Natural killer cell (primary cell): ENCODE measurements at regions not wholly inside any gene's neighbourhood (a gene's known extent, or its start where the extent isn't known, plus 50 kb on each side); places are given as distances from the start of the nearest gene placed in this dataset.

Experiments used
- ATAC-seq, 3 donors: fragments of 150-1000 bp in 2 of 3; fragments of 200-7000 bp in 1 of 3; cut with Tn5 transposase; 1 replicate in 1 of 3; 2 replicates in 2 of 3; pipeline ENCODE4 v1.10.0; 2021; ENCODE audit warnings: mild to moderate bottlenecking in 2 of 3, moderate library complexity in 2 of 3
- DNase-seq, 2 donors: peaks; one replicate each; pipeline versions ENCODE4 v3.0.0 to v3.0.0-alpha.2; 2013 to 2021; ENCODE audit warnings: mixed read lengths in 1 of 2
- H3K27ac ChIP-seq: one replicate; pipeline ENCODE4 v1.5.1; 2013; ENCODE audit warnings: mild to moderate bottlenecking, low read length
- H3K27me3 ChIP-seq: one replicate; pipeline ENCODE4 v1.6.1; 2013; ENCODE audit warnings: low read length; ENCODE audit not compliant: control insufficient read depth, insufficient read depth
- H3K36me3 ChIP-seq: one replicate; pipeline ENCODE4 v1.6.1; 2013; ENCODE audit warnings: low read length; ENCODE audit not compliant: control insufficient read depth, insufficient read depth
- H3K4me1 ChIP-seq: one replicate; pipeline ENCODE4 v1.6.1; 2013; ENCODE audit warnings: low read length; ENCODE audit not compliant: control insufficient read depth, insufficient read depth
- H3K4me3 ChIP-seq: one replicate; pipeline ENCODE4 v1.5.1; 2013; ENCODE audit warnings: low read length
- H3K9me3 ChIP-seq: one replicate; pipeline ENCODE4 v1.6.1; 2013; ENCODE audit warnings: low read length; ENCODE audit not compliant: control insufficient read depth, insufficient read depth
- H3K27ac Mint-ChIP-seq, 2 donors: one replicate each; pipeline ENCODE4 v1.8.0; 2022; ENCODE audit warnings: mild to moderate bottlenecking in 2 of 2, mixed read lengths in 2 of 2, moderate library complexity in 1 of 2
- H3K27me3 Mint-ChIP-seq, 2 donors: one replicate each; pipeline ENCODE4 v1.8.0; 2022; ENCODE audit warnings: low read depth in 2 of 2, mixed read lengths in 2 of 2
- H3K36me3 Mint-ChIP-seq: one replicate; pipeline ENCODE4 v1.8.0; 2022; ENCODE audit warnings: mixed read lengths
- H3K4me1 Mint-ChIP-seq, 2 donors: one replicate each; pipeline ENCODE4 v1.8.0; 2022; ENCODE audit warnings: mixed read lengths in 2 of 2
- H3K4me3 Mint-ChIP-seq: one replicate; pipeline ENCODE4 v1.8.0; 2022; ENCODE audit warnings: mild to moderate bottlenecking, moderate library complexity, mixed read lengths
- H3K9me3 Mint-ChIP-seq, 2 donors: one replicate each; pipeline ENCODE4 v1.8.0; 2022; ENCODE audit warnings: mixed read lengths in 2 of 2
- WGBS: methylation state at CpG from one replicate; pipeline ENCODE4 v1.1.7; 2013; ENCODE audit warnings: missing lambda C conversion rate; ENCODE audit not compliant: insufficient coverage; 5-methylcytosine and 5-hydroxymethylcytosine counted together
- intact Hi-C: fragments of 100-400 bp; cut with micrococcal nuclease; formaldehyde crosslinking; loops from one replicate; pipeline ENCODE4 v1.14.2; 2022
- TF ChIP-seq, protein P1 (sequence below): fragments of 200-600 bp; IDR thresholded peaks from one replicate; pipeline ENCODE4 v1.8.0; 2022; ENCODE audit warnings: antibody characterized with exemption

DNA sequence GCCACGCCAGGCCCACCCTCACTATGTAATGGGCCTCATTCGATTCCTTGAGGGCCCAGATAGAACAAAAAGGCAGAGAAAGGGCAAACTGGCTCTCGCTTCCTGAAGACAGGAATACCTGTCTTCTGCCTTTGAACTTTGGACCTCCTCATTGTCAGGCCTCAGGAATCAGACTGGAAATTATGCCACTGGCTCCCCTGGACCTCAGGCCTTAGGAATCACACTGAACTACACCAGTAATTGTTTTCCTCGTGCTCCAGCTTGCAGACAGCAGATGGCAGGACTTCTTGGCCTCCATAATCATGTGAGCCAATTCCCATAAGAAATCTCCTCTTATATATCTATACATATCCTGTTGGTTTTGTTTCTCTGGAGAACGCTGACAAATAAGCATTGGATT, 258.6 kb upstream of the KCNG1 start:
- 87% methylated on average over 5 of the region's 5 CpGs for WGBS
- no peaks in the 10 kb centered on the region for H3K36me3 ChIP-seq
- H3K9me3 ChIP-seq, result no peaks in the 10 kb centered on the region
- Mint-ChIP-seq H3K27me3 (peaks cover 24% of the 10 kb centered on the region in 2 donors), H3K27ac (no peak overlapping the region), H3K4me1 (no peaks in the 10 kb centered on the region), H3K4me3 (no peak overlapping the region), H3K9me3 (no peaks in the 10 kb centered on the region), H3K36me3 (no peaks in the 10 kb centered on the region)
- intact Hi-C loops, result no loop called here
- no peak overlapping the region for H3K27ac ChIP-seq
- TF ChIP-seq, protein P1, sequence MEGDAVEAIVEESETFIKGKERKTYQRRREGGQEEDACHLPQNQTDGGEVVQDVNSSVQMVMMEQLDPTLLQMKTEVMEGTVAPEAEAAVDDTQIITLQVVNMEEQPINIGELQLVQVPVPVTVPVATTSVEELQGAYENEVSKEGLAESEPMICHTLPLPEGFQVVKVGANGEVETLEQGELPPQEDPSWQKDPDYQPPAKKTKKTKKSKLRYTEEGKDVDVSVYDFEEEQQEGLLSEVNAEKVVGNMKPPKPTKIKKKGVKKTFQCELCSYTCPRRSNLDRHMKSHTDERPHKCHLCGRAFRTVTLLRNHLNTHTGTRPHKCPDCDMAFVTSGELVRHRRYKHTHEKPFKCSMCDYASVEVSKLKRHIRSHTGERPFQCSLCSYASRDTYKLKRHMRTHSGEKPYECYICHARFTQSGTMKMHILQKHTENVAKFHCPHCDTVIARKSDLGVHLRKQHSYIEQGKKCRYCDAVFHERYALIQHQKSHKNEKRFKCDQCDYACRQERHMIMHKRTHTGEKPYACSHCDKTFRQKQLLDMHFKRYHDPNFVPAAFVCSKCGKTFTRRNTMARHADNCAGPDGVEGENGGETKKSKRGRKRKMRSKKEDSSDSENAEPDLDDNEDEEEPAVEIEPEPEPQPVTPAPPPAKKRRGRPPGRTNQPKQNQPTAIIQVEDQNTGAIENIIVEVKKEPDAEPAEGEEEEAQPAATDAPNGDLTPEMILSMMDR, result no peak
- no peaks in the 10 kb centered on the region for H3K27me3 ChIP-seq
- ATAC-seq (no peak), DNase-seq (no peak)
- no peaks in the 10 kb centered on the region for H3K4me1 ChIP-seq
- no peak overlapping the region for H3K4me3 ChIP-seq

DNA sequence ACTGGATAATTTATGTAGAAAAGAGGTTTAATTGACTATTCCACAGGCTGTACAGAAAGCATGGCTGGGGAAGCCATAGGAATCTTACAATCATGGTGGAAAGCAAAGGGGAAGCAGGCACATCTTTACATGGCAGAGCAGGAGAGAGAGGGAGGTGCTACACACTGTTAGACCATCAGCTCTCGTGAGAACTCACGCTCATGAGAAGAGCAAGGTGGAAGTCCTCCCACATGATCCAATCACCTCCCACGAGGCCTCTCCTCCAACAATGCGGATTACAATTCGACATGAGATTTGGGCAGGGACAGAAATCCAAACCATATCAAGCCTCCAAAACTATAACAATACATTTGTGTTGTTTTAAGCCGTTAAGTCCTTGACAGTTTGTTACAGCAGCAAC, 257.1 kb upstream of the KCNG1 start:
- intact Hi-C loops, result no loop called here

DNA sequence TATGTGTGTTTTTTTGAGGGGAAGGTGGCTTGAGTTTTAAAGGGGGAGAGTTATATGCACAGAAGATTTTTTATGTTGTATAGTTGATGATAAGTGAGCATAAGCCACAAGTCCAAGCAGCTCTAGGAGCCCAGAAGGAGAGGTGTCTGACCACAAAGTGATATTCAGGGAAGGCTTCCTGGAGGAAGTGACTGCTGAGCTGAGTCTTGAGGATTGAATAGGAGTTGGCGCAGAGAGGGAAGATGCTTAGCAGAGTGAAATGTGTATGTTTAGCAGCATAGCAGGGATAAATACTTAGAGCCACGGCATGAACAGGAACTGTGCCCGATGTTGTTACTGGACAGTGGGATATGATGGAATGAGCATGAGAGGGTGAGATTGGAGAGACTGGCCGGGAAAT, 255.1 kb upstream of the KCNG1 start:
- no peak overlapping the region for H3K27ac Mint-ChIP-seq
- ATAC-seq, result no peak
- 86% methylated on average over 4 of the region's 4 CpGs for WGBS

More for the DNA sequence above, 257.1 kb upstream of the KCNG1 start:
- ATAC-seq, result no peak
- no peaks in the 10 kb centered on the region for H3K9me3 Mint-ChIP-seq
- Histone ChIP-seq H3K27me3 (no peaks in the 10 kb centered on the region), H3K27ac (no peak overlapping the region), H3K4me1 (no peaks in the 10 kb centered on the region), H3K36me3 (no peaks in the 10 kb centered on the region), H3K9me3 (no peaks in the 10 kb centered on the region), H3K4me3 (no peak overlapping the region)
- 88% methylated on average over 6 of the region's 6 CpGs for WGBS
- no peak overlapping the region for H3K27ac Mint-ChIP-seq
- DNase-seq, result no peak
- H3K36me3 Mint-ChIP-seq, result no peaks in the 10 kb centered on the region
- H3K4me3 Mint-ChIP-seq, result no peak overlapping the region
- TF ChIP-seq, protein P1, result no peak
- H3K4me1 Mint-ChIP-seq, result no peaks in the 10 kb centered on the region
- H3K27me3 Mint-ChIP-seq, result peaks cover 18 to 29% of the 10 kb centered on the region in 2 donors

DNA sequence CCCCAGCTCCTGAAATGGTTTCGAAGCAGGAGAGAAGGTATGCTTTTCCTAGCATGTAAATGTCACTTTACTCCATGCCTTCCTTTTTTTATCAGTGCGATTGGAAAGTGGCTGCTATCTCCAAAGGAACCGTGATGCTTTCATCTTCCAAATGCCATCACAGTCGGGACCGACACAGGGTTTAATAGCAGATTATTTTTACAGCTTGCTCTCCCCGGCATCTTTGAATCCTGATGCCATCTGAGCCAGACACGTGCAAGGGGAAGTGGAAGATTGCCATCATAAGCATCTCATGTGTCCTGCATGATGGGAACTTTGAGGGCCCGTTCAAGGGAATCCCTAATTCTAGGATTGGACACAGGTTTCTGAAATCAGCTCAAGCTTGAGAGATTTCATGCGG, 253.4 kb upstream of the KCNG1 start:
- no peak for DNase-seq
- no peaks in the 10 kb centered on the region for H3K9me3 Mint-ChIP-seq
- Histone ChIP-seq H3K4me1 (no peaks in the 10 kb centered on the region), H3K36me3 (no peaks in the 10 kb centered on the region), H3K27me3 (no peaks in the 10 kb centered on the region), H3K9me3 (no peaks in the 10 kb centered on the region), H3K27ac (no peak overlapping the region), H3K4me3 (no peak overlapping the region)
- TF ChIP-seq, protein P1, result no peak
- no peaks in the 10 kb centered on the region for H3K36me3 Mint-ChIP-seq
- H3K4me1 Mint-ChIP-seq, result no peaks in the 10 kb centered on the region
- no peak overlapping the region for H3K27ac Mint-ChIP-seq
- 68% methylated on average over 9 of the region's 9 CpGs for WGBS
- ATAC-seq, result no peak
- peaks cover 36% of the 10 kb centered on the region in 2 donors for H3K27me3 Mint-ChIP-seq
- intact Hi-C loops, result no loop called here
- no peak overlapping the region for H3K4me3 Mint-ChIP-seq

More for the DNA sequence above, 255.1 kb upstream of the KCNG1 start:
- TF ChIP-seq, protein P1, result no peak
- Mint-ChIP-seq H3K9me3 (no peaks in the 10 kb centered on the region), H3K4me3 (no peak overlapping the region), H3K27me3 (peaks cover 26 to 32% of the 10 kb centered on the region in 2 donors), H3K4me1 (no peaks in the 10 kb centered on the region), H3K36me3 (no peaks in the 10 kb centered on the region)
- intact Hi-C loops, result no loop called here
- Histone ChIP-seq H3K27me3 (no peaks in the 10 kb centered on the region), H3K9me3 (no peaks in the 10 kb centered on the region), H3K4me1 (no peaks in the 10 kb centered on the region), H3K36me3 (no peaks in the 10 kb centered on the region), H3K4me3 (no peak overlapping the region), H3K27ac (no peak overlapping the region)
- DNase-seq, result no peak
